NCI-H1436 (cell line): ENCODE measurements at regions not wholly inside any gene's neighbourhood (a gene's known extent, or its start where the extent isn't known, plus 50 kb on each side); places are given as distances from the start of the nearest gene placed in this dataset.
"Not testable (repeated sequence)": the region's sequence is repeated elsewhere in the genome, so short reads cannot be mapped to it uniquely, and the experiment has no call there.

ENCODE experiments used
- DNase-seq: peaks from one replicate; lab custom pipeline; 2025; lab: John Stamatoyannopoulos, UW

- no peak for DNase-seq
Measured at GRCh38 chr13:69649063-69649392, 458.6 kb upstream of the ATXN8OS start.

- no peak for DNase-seq
Measured at GRCh38 chr13:69648340-69649062, 459.1 kb upstream of the ATXN8OS start.

GRCh38 chr13:69644447-69644846 lies 463.2 kb upstream of the ATXN8OS start:
- DNase-seq: no peak

- DNase-seq: no peak
Measured at GRCh38 chr13:69641773-69642172, 465.9 kb upstream of the ATXN8OS start.

GRCh38 chr13:69633044-69633443 lies 474.6 kb upstream of the ATXN8OS start:
- DNase-seq: no peak

- no peak for DNase-seq
Measured at GRCh38 chr13:69623973-69624372, 483.7 kb upstream of the ATXN8OS start.

GRCh38 chr13:69619651-69620050 lies 488.0 kb upstream of the ATXN8OS start:
- DNase-seq: no peak

- no peak for DNase-seq
Measured at GRCh38 chr13:69618838-69619237, 488.8 kb upstream of the ATXN8OS start.

GRCh38 chr13:69618393-69618792 lies 489.2 kb upstream of the ATXN8OS start:
- DNase-seq: no peak

GRCh38 chr13:69617587-69617986 lies 490.0 kb upstream of the ATXN8OS start:
- DNase-seq: no peak

GRCh38 chr13:69616396-69616795 lies 491.2 kb upstream of the ATXN8OS start:
- no peak for DNase-seq

GRCh38 chr13:69615055-69615454 lies 492.6 kb upstream of the ATXN8OS start:
- not testable (repeated sequence) for DNase-seq

- DNase-seq: no peak
Measured at GRCh38 chr13:69604698-69605097, 502.9 kb upstream of the ATXN8OS start.

- DNase-seq: no peak
Measured at GRCh38 chr13:69603144-69603853, 504.3 kb upstream of the ATXN8OS start.

GRCh38 chr13:69601661-69602060 lies 506.0 kb upstream of the ATXN8OS start:
- DNase-seq: no peak

GRCh38 chr13:69600811-69601210 lies 506.8 kb upstream of the ATXN8OS start:
- DNase-seq: no peak

- DNase-seq: no peak
Measured at GRCh38 chr13:69597088-69597487, 510.5 kb upstream of the ATXN8OS start.

- DNase-seq: no peak
Measured at GRCh38 chr13:69595181-69595580, 512.4 kb upstream of the ATXN8OS start.

- DNase-seq: no peak
Measured at GRCh38 chr13:69591437-69591836, 516.2 kb upstream of the ATXN8OS start.

- DNase-seq: no peak
Measured at GRCh38 chr13:69589531-69590235, 517.9 kb upstream of the ATXN8OS start.

GRCh38 chr13:69585656-69586055 lies 522.0 kb upstream of the ATXN8OS start:
- DNase-seq: no peak

GRCh38 chr13:69580255-69580654 lies 527.4 kb upstream of the ATXN8OS start:
- no peak for DNase-seq

- peak; percentile 6 for DNase-seq
Measured at GRCh38 chr13:69579351-69579750, 528.3 kb upstream of the ATXN8OS start.
